NCI-H460 (cell line): ENCODE measurements at regions not wholly inside any gene's neighbourhood (a gene's known extent, or its start where the extent isn't known, plus 50 kb on each side); places are given as distances from the start of the nearest gene placed in this dataset.

ENCODE experiments used
- DNase-seq: peaks from one replicate; pipeline ENCODE4 v3.0.0-alpha.2; 2016; ENCODE audit warnings: low read depth; ENCODE audit errors: extremely low read depth

GRCh38 chr12:127308148-127308547, 958.8 kb upstream of the TMEM132C start:
- no peak for DNase-seq

- DNase-seq = no peak
Observed at GRCh38 chr12:127310548-127310947, 956.4 kb upstream of the TMEM132C start.

- DNase-seq = no peak
Observed at GRCh38 chr12:127311720-127312364, 955.1 kb upstream of the TMEM132C start.

- no peak for DNase-seq
Observed at GRCh38 chr12:127324681-127325080, 942.3 kb upstream of the TMEM132C start.

- no peak for DNase-seq
Observed at GRCh38 chr12:127327986-127328385, 939.0 kb upstream of the TMEM132C start.

GRCh38 chr12:127328867-127329266, 938.1 kb upstream of the TMEM132C start:
- DNase-seq = no peak

GRCh38 chr12:127334365-127334764, 932.6 kb upstream of the TMEM132C start:
- DNase-seq = no peak

- no peak for DNase-seq
Observed at GRCh38 chr12:127334912-127335644, 931.9 kb upstream of the TMEM132C start.

- DNase-seq = no peak
Observed at GRCh38 chr12:127336416-127336815, 930.6 kb upstream of the TMEM132C start.

GRCh38 chr12:127339065-127339464, 927.9 kb upstream of the TMEM132C start:
- no peak for DNase-seq

GRCh38 chr12:127340381-127340780, 926.6 kb upstream of the TMEM132C start:
- DNase-seq = no peak

GRCh38 chr12:127342861-127343260, 924.1 kb upstream of the TMEM132C start:
- DNase-seq = no peak

GRCh38 chr12:127343940-127344339, 923.0 kb upstream of the TMEM132C start:
- no peak for DNase-seq

- no peak for DNase-seq
Observed at GRCh38 chr12:127351481-127352010, 915.4 kb upstream of the TMEM132C start.

GRCh38 chr12:127355061-127355841, 911.7 kb upstream of the TMEM132C start:
- DNase-seq = no peak

- no peak for DNase-seq
Observed at GRCh38 chr12:127358888-127359287, 908.1 kb upstream of the TMEM132C start.

GRCh38 chr12:127360580-127360979, 906.4 kb upstream of the TMEM132C start:
- DNase-seq = no peak

GRCh38 chr12:127362121-127362520, 904.8 kb upstream of the TMEM132C start:
- no peak for DNase-seq

GRCh38 chr12:127363392-127363791, 903.6 kb upstream of the TMEM132C start:
- DNase-seq = peak; percentile 6

- DNase-seq = no peak
Observed at GRCh38 chr12:127373559-127373958, 893.4 kb upstream of the TMEM132C start.

GRCh38 chr12:127374447-127374846, 892.5 kb upstream of the TMEM132C start:
- no peak for DNase-seq
